Peyer's patch (tissue), 4 donors: ENCODE measurements at regions not wholly inside any gene's neighbourhood (a gene's known extent, or its start where the extent isn't known, plus 50 kb on each side); places are given as distances from the start of the nearest gene placed in this dataset.
"Not testable (repeated sequence)": the region's sequence is repeated elsewhere in the genome, so short reads cannot be mapped to it uniquely, and the experiment has no call there.

Experiments used
- DNase-seq, 3 donors: peaks; one replicate each; pipeline ENCODE4 v3.0.0-alpha.2; 2017 to 2019
- H3K27ac ChIP-seq, 4 donors: fragments of 200-600 bp; sonication (generic); one replicate each; pipeline ENCODE4 v1.5.1; 2016 to 2019
- H3K27me3 ChIP-seq, 2 donors: fragments of 200-600 bp; sonication (generic); one replicate each; pipeline ENCODE4 v1.5.1; 2019
- H3K36me3 ChIP-seq, 3 donors: fragments of 200-600 bp; sonication (generic); one replicate each; pipeline ENCODE4 v1.5.1; 2016 to 2019
- H3K4me1 ChIP-seq, 4 donors: fragments of 200-600 bp; sonication (generic); one replicate each; pipeline ENCODE4 v1.5.1; 2016 to 2019
- H3K4me3 ChIP-seq, 4 donors: fragments of 200-600 bp; sonication (generic); 1 replicate in 3 of 4; 2 replicates in 1 of 4; pipeline ENCODE4 v1.5.1; 2016 to 2019; ENCODE audit warnings: mild to moderate bottlenecking in 1 of 4
- H3K9me3 ChIP-seq, 4 donors: fragments of 200-600 bp; sonication (generic); one replicate each; pipeline ENCODE4 v1.5.1; 2016 to 2019; ENCODE audit warnings: mild to moderate bottlenecking in 1 of 4
- POLR2A ChIP-seq, 2 donors: fragments of 450-650 bp; IDR thresholded peaks; one replicate each; pipeline ENCODE4 v1.5.1; 2017; ENCODE audit warnings: antibody characterized with exemption in 2 of 2, mild to moderate bottlenecking in 2 of 2, moderate library complexity in 2 of 2
- TF ChIP-seq, protein P1 (sequence below), 6 experiments: fragments of 450-650 bp in 4 of 6; fragments of 200-600 bp in 2 of 6; sonication (generic) in 1 of 6; IDR thresholded peaks; one replicate each; pipeline ENCODE4 v1.5.1; 2017 to 2019; ENCODE audit warnings: antibody characterized with exemption in 6 of 6, mild to moderate bottlenecking in 3 of 6, moderate library complexity in 1 of 6

DNA sequence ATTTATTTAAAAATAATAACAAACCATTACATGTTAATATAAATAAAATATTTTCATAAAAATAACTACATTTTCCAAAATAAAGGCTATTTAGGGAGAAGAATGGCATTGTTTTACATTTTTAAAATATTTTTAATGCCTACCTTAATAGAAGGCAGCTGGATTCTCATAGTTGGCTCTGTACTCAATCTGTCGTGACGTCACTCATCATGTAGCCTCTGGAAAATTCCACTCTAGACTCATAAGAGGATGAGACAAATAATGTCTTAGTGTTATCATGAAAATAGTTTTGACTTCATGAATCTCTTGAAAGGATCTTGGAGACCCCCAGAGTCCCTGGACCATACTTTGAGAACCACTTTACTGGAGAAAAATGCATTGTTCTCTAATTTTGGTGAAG is 93.1 kb downstream of the NXNL2 start:
- Histone ChIP-seq H3K27me3 (no peaks in the 10 kb centered on the region), H3K4me1 (no peaks in the 10 kb centered on the region), H3K27ac (no peak overlapping the region), H3K9me3 (no peaks in the 10 kb centered on the region), H3K36me3 (no peaks in the 10 kb centered on the region), H3K4me3 (no peak overlapping the region)
- no peak for DNase-seq
- no peak for TF ChIP-seq POLR2A (IDR thresholded peaks at IDR 0.05)
- TF ChIP-seq, protein P1, sequence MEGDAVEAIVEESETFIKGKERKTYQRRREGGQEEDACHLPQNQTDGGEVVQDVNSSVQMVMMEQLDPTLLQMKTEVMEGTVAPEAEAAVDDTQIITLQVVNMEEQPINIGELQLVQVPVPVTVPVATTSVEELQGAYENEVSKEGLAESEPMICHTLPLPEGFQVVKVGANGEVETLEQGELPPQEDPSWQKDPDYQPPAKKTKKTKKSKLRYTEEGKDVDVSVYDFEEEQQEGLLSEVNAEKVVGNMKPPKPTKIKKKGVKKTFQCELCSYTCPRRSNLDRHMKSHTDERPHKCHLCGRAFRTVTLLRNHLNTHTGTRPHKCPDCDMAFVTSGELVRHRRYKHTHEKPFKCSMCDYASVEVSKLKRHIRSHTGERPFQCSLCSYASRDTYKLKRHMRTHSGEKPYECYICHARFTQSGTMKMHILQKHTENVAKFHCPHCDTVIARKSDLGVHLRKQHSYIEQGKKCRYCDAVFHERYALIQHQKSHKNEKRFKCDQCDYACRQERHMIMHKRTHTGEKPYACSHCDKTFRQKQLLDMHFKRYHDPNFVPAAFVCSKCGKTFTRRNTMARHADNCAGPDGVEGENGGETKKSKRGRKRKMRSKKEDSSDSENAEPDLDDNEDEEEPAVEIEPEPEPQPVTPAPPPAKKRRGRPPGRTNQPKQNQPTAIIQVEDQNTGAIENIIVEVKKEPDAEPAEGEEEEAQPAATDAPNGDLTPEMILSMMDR (IDR thresholded peaks at IDR 0.05) = no peak

DNA sequence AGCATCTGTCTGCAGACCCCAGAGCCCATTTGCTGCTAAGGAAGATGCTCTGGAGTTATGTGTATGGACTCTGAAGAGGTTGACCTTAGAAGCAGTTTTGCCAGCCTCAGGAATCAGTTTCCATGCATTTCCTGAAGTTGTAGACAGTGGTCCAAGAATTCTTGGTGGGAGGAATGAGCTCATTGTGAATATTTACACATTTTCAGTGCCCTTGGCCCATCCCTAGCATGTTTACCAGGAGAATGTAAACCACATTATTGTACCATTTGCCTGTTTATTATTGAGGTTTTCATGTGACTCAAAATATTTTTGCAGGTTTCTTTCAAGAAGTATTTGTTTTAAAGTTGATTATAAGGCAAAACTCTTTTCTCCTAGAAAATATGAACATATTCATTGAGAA is 93.8 kb downstream of the NXNL2 start:
- TF ChIP-seq POLR2A (IDR thresholded peaks at IDR 0.05) = no peak
- TF ChIP-seq, protein P1 (IDR thresholded peaks at IDR 0.05) = no peak
- H3K4me1 ChIP-seq = no peaks in the 10 kb centered on the region
- H3K4me3 ChIP-seq = no peak overlapping the region
- H3K9me3 ChIP-seq = no peaks in the 10 kb centered on the region
- DNase-seq = no peak
- H3K36me3 ChIP-seq = no peaks in the 10 kb centered on the region
- H3K27me3 ChIP-seq = no peaks in the 10 kb centered on the region
- no peak overlapping the region for H3K27ac ChIP-seq

DNA sequence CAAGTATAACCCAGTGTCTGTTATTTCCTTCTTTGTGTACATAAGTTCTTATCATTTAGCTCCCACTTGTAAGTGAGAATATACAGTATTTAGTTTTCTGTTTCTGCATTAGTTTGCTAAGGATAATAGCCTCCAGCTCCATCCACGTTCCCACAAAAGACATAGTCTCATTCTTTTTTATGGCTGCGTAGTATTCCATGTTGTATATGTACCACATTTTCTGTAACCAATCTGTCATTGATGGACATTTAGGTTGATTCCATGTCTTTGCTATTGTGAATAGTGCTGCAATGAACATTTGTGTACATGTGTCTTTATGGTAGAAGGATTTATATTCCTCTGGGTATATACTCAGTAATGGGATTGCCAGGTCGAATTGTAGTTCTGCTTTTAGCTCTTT is 95.6 kb downstream of the NXNL2 start:
- not testable (repeated sequence) for H3K27me3 ChIP-seq, H3K27ac ChIP-seq, H3K4me3 ChIP-seq, DNase-seq, H3K9me3 ChIP-seq, H3K4me1 ChIP-seq, H3K36me3 ChIP-seq

DNA sequence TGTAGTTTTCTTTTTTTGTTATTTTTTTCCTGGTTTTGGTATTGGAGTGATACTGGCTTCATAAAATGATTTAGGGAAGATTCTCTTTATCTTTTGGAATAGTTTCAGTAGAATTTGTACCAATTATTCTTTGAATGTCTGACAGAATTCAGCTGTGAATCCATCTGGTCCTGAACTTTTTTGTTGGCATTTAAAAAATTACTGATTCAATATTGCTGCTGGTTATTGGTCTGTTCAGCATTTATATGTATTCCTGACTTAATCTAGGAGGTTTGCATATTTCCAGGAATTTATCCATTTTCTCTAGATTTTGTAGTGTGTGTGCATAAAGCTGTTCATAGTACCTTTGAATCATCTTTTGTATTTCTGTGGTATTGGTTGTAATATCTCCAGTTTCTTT is 100.2 kb downstream of the NXNL2 start:
- H3K27ac ChIP-seq = no peak overlapping the region
- peaks cover 0 to 8% (median 0%) of the 10 kb centered on the region in 4 donors for H3K9me3 ChIP-seq
- no peaks in the 10 kb centered on the region for H3K27me3 ChIP-seq
- DNase-seq = no peak
- H3K4me3 ChIP-seq = no peak overlapping the region
- no peaks in the 10 kb centered on the region for H3K4me1 ChIP-seq
- no peaks in the 10 kb centered on the region for H3K36me3 ChIP-seq
- TF ChIP-seq, protein P1 (IDR thresholded peaks at IDR 0.05) = no peak
- TF ChIP-seq POLR2A (IDR thresholded peaks at IDR 0.05) = no peak

DNA sequence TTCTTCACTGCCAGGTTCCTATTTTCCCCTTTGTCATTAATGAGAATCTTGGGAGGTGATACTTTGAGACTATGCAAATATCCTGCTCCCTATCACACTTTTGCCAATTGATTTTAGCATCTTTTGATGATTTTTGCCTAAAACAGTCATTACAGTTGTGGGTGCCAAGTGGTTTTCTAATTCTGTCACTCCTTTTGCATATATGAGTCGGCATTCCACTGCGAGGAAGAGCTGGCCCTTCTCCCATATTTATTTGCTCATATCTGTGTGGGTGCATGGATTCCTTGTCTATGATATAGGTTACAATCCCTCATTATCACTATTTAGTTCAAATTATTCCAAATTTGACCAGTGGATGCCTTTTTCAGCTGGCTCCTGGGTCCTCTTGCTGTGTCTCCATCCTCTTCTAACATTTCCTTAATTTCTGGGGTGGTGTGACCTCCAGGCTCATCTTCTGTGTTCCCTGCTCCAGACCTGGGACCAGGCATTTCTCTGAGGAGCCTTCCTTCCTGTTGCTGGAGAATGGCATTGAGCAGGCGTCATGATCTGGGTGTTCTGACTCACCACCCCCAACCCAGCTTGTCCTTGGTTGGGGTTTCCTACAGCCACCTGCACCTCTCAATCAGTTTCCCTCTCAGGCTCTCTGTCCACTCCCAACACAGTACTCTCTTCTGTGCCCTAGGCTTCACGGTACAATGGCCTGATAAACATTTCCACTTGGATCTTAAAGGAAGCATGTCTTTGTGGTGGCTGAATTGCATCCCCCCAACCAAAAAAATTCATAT is 106.7 kb downstream of the NXNL2 start:
- H3K4me1 ChIP-seq = no peaks in the 10 kb centered on the region
- H3K36me3 ChIP-seq = no peaks in the 10 kb centered on the region
- no peak overlapping the region for H3K4me3 ChIP-seq
- H3K27me3 ChIP-seq = no peaks in the 10 kb centered on the region
- peaks cover 0 to 8% (median 0%) of the 10 kb centered on the region in 4 donors for H3K9me3 ChIP-seq
- DNase-seq = no peak
- TF ChIP-seq, protein P1 (IDR thresholded peaks at IDR 0.05) = no peak
- no peak for TF ChIP-seq POLR2A (IDR thresholded peaks at IDR 0.05)
- H3K27ac ChIP-seq = no peak overlapping the region

DNA sequence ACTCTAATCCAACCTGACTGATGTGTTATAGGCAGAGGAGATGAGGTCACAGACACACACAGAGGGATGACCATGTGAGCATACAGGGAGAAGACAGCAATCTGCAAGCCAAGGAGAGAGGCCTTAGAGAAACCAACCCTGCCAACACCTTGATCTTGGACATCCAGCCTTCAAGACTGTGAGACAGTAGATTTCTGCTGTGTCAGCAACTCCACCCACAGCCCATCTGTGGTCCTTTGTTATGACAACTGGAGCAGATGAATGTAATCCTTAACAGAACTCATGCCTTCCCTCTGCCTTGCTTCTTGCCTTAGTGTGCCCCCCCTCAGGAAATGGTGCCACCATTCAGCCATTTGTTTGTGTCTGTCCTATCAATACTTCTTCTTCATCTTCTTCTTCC is 107.4 kb downstream of the NXNL2 start:
- TF ChIP-seq, protein P1 (IDR thresholded peaks at IDR 0.05) = no peak
- no peak for TF ChIP-seq POLR2A (IDR thresholded peaks at IDR 0.05)

More for the DNA sequence above, 107.4 kb downstream of the NXNL2 start:
- Histone ChIP-seq H3K4me3 (no peak overlapping the region), H3K36me3 (no peaks in the 10 kb centered on the region), H3K9me3 (peaks cover 0 to 4% (median 0%) of the 10 kb centered on the region in 4 donors), H3K27me3 (no peaks in the 10 kb centered on the region), H3K27ac (no peak overlapping the region), H3K4me1 (no peaks in the 10 kb centered on the region)
- DNase-seq = no peak
